ENCODE measurements at regions not wholly inside any gene's neighbourhood (a gene's known extent, or its start where the extent isn't known, plus 50 kb on each side); places are given as distances from the start of the nearest gene placed in this dataset.

- H3K4me1 ChIP-seq (ENCODE audit: insufficient read depth, low read length), result no peaks in the 10 kb centered on the region
- no peaks in the 10 kb centered on the region for H3K36me3 ChIP-seq (replicated peaks in 1 of 2; ENCODE audit: control insufficient read depth in 1 of 2, insufficient read depth in 2 of 2, low read length in 2 of 2)
- BruUV-seq (replicated peaks), result no TSS peak
- intact Hi-C loops (cut with micrococcal nuclease; ENCODE audit: unreplicated experiment) (no loop called here), in situ Hi-C loops (cut with HindIII; ENCODE audit: extremely low pct_ligation_motif_present, low pct_unique_long_range_greater_than_20kb) (no loop called here)
- FAIRE-seq, result no peak
- no peak overlapping the region for H3K9ac ChIP-seq (ENCODE audit: insufficient read depth, low read depth, low read length)
- H3K4me3 ChIP-seq (replicated peaks in 1 of 3; ENCODE audit: insufficient read depth in 1 of 3, low read depth in 2 of 3, low read length in 3 of 3), result no peak overlapping the region
- ChIA-PET CTCF (ENCODE audit: low intra/inter-chr PET ratio, low total read pairs) (no interaction called here), POLR2A (no interaction called here)
- H3K79me2 ChIP-seq (ENCODE audit: insufficient read depth, low read length), result no peaks in the 10 kb centered on the region
- no peak overlapping the region for H2AFZ ChIP-seq (ENCODE audit: low read length)
- ATAC-seq, result no peak
- no peaks in the 10 kb centered on the region for H3K9me3 ChIP-seq (ENCODE audit: low read length)
- H3K27me3 ChIP-seq (ENCODE audit: control insufficient read depth in 1 of 2, insufficient read depth in 2 of 2, low read length in 2 of 2), result peaks cover 0 to 6% of the 10 kb centered on the region in 2 experiments; a peak in 3 of 5 replicates
- 2% methylated on average over 5 of the region's 6 CpGs for WGBS (ENCODE audit: low lambda C conversion rate)
- H3K4me2 ChIP-seq (ENCODE audit: low read depth, low read length), result no peak overlapping the region
- no peaks in the 10 kb centered on the region for H4K20me1 ChIP-seq (ENCODE audit: insufficient read depth, low read length)
- no peak overlapping the region for H3K27ac ChIP-seq (ENCODE audit: extremely low read length, insufficient read depth, low read length)
- DNase-seq (ENCODE audit: low spot score), result no peak
- TF ChIP-seq DMTF1 (CRISPR knock-in tag; IDR thresholded peaks at IDR 0.05) (no peak), PAXIP1 (CRISPR knock-in tag; conservative IDR thresholded peaks at IDR 0.05) (no peak), ZBTB3 (CRISPR knock-in tag; IDR thresholded peaks at IDR 0.05; ENCODE audit: borderline replicate concordance, low read depth) (no peak), ZBTB42 (CRISPR knock-in tag; IDR thresholded peaks at IDR 0.05) (no peak), ZNF512B (CRISPR knock-in tag; IDR thresholded peaks at IDR 0.05; ENCODE audit: borderline replicate concordance) (no peak), ZNF564 (CRISPR knock-in tag; IDR thresholded peaks at IDR 0.05) (no peak), ZNF343 (CRISPR knock-in tag; IDR thresholded peaks at IDR 0.05) (no peak), ZNF576 (CRISPR knock-in tag; IDR thresholded peaks at IDR 0.05) (no peak), ZNF850 (CRISPR knock-in tag; conservative IDR thresholded peaks at IDR 0.05) (no peak), NFKBIZ (CRISPR knock-in tag; IDR thresholded peaks at IDR 0.05) (no peak), ZBTB38 (CRISPR knock-in tag; IDR thresholded peaks at IDR 0.05) (no peak), ZNF207 (IDR thresholded peaks at IDR 0.05; ENCODE audit: borderline replicate concordance) (no peak), GFI1 (CRISPR knock-in tag; IDR thresholded peaks at IDR 0.05; ENCODE audit: borderline replicate concordance) (no peak), PHF8 (CRISPR knock-in tag; IDR thresholded peaks at IDR 0.05) (no peak), DR1 (CRISPR knock-in tag; IDR thresholded peaks at IDR 0.05) (no peak), GLMP (CRISPR knock-in tag; IDR thresholded peaks at IDR 0.05; ENCODE audit: borderline replicate concordance) (no peak)
These were observed 117.2 kb downstream of the MATN1 start for GRCh38 chr1:30606166-30606565.
